Smooth muscle cell of the brain vasculature (primary cell): ENCODE measurements at regions not wholly inside any gene's neighbourhood (a gene's known extent, or its start where the extent isn't known, plus 50 kb on each side); places are given as distances from the start of the nearest gene placed in this dataset.
"Not testable (repeated sequence)": the region's sequence is repeated elsewhere in the genome, so short reads cannot be mapped to it uniquely, and the experiment has no call there.

Experiments used
- DNase-seq: peaks from one replicate; pipeline ENCODE4 v3.0.0-alpha.2; 2012; ENCODE audit warnings: low read depth, low spot score

GRCh38 chr1:60950224-60951063, 131.9 kb upstream of the NFIA start:
- no peak for DNase-seq

- no peak for DNase-seq
These were observed 132.5 kb upstream of the NFIA start for GRCh38 chr1:60949826-60950197.

- no peak for DNase-seq
These were observed 133.1 kb upstream of the NFIA start for GRCh38 chr1:60949154-60949825.

GRCh38 chr1:60948486-60948885, 133.9 kb upstream of the NFIA start:
- no peak for DNase-seq

- no peak for DNase-seq
These were observed 135.0 kb upstream of the NFIA start for GRCh38 chr1:60947367-60947766.

GRCh38 chr1:60942896-60943638, 139.3 kb upstream of the NFIA start:
- no peak for DNase-seq

GRCh38 chr1:60942291-60942690, 140.1 kb upstream of the NFIA start:
- no peak for DNase-seq

GRCh38 chr1:60940685-60941084, 141.7 kb upstream of the NFIA start:
- not testable (repeated sequence) for DNase-seq

GRCh38 chr1:60937720-60938119, 144.6 kb upstream of the NFIA start:
- no peak for DNase-seq

- no peak for DNase-seq
These were observed 145.6 kb upstream of the NFIA start for GRCh38 chr1:60936591-60937342.

- DNase-seq: no peak
These were observed 146.2 kb upstream of the NFIA start for GRCh38 chr1:60936163-60936562.

- no peak for DNase-seq
These were observed 146.7 kb upstream of the NFIA start for GRCh38 chr1:60935599-60936110.

- DNase-seq: no peak
These were observed 152.2 kb upstream of the NFIA start for GRCh38 chr1:60930130-60930529.

- no peak for DNase-seq
These were observed 157.2 kb upstream of the NFIA start for GRCh38 chr1:60924964-60925798.

GRCh38 chr1:60924165-60924564, 158.2 kb upstream of the NFIA start:
- no peak for DNase-seq

- no peak for DNase-seq
These were observed 158.8 kb upstream of the NFIA start for GRCh38 chr1:60923389-60924087.

- DNase-seq: no peak
These were observed 160.1 kb upstream of the NFIA start for GRCh38 chr1:60922304-60922703.

GRCh38 chr1:60921175-60921574, 161.2 kb upstream of the NFIA start:
- no peak for DNase-seq

- DNase-seq: no peak
These were observed 161.8 kb upstream of the NFIA start for GRCh38 chr1:60920561-60920960.

GRCh38 chr1:60918867-60919266, 163.5 kb upstream of the NFIA start:
- DNase-seq: no peak
